GM23338 (cell line): ENCODE measurements at regions not wholly inside any gene's neighbourhood (a gene's known extent, or its start where the extent isn't known, plus 50 kb on each side); places are given as distances from the start of the nearest gene placed in this dataset.
"Not testable (repeated sequence)": the region's sequence is repeated elsewhere in the genome, so short reads cannot be mapped to it uniquely, and the experiment has no call there.

Experiments
- ATAC-seq: fragments of 200-7000 bp; cut with Tn5 transposase; 3 replicates; pipeline ENCODE4 v1.9.1; 2020
- DNase-seq: peaks from one replicate; pipeline ENCODE4 v3.0.0-alpha.2; 2015; ENCODE audit warnings: low spot score
- H2AFZ ChIP-seq: fragments of 200-600 bp; sonication (generic); 2 replicates; pipeline ENCODE4 v1.8.0; 2016; ENCODE audit warnings: antibody characterized with exemption, mild to moderate bottlenecking, moderate library complexity
- H3F3A ChIP-seq: fragments of 200-600 bp; sonication (generic); replicated peaks from 2 replicates; pipeline ENCODE4 v1.8.0; 2017; ENCODE audit warnings: antibody characterized with exemption, mixed run types, low read depth
- H3K27ac ChIP-seq: fragments of 200-600 bp; sonication (generic); 2 replicates; pipeline ENCODE4 v1.6.1; 2016; ENCODE audit warnings: low read depth
- H3K27me3 ChIP-seq: fragments of 200-600 bp; sonication (generic); 2 replicates; pipeline ENCODE4 v1.8.0; 2016; ENCODE audit warnings: mild to moderate bottlenecking, mixed run types, moderate library complexity; ENCODE audit not compliant: insufficient read depth
- H3K36me3 ChIP-seq: fragments of 200-600 bp; sonication (generic); 2 replicates; pipeline ENCODE4 v1.8.0; 2016; ENCODE audit warnings: mild to moderate bottlenecking; ENCODE audit not compliant: insufficient read depth
- H3K4me1 ChIP-seq: fragments of 200-600 bp; sonication (generic); 2 replicates; pipeline ENCODE4 v1.8.0; 2016; ENCODE audit warnings: mild to moderate bottlenecking, moderate library complexity; ENCODE audit not compliant: insufficient read depth
- H3K4me2 ChIP-seq: fragments of 200-600 bp; sonication (generic); 2 replicates; pipeline ENCODE4 v1.7.1; 2017; ENCODE audit warnings: mixed run types
- H3K4me3 ChIP-seq: fragments of 200-600 bp; sonication (generic); 2 replicates; pipeline ENCODE4 v1.6.1; 2016; ENCODE audit warnings: mixed run types
- H3K79me2 ChIP-seq: fragments of 200-600 bp; sonication (generic); replicated peaks from 2 replicates; pipeline ENCODE4 v1.8.0; 2017; ENCODE audit warnings: mild to moderate bottlenecking; ENCODE audit not compliant: insufficient read depth
- H3K9me2 ChIP-seq: fragments of 200-600 bp; sonication (generic); 2 replicates; pipeline ENCODE4 v1.8.0; 2017; ENCODE audit not compliant: insufficient read depth
- H4K20me1 ChIP-seq: fragments of 200-600 bp; sonication (generic); replicated peaks from 2 replicates; pipeline ENCODE4 v1.8.0; 2017; ENCODE audit warnings: mild to moderate bottlenecking; ENCODE audit not compliant: insufficient read depth
- H3K27ac Mint-ChIP-seq: 2 replicates; pipeline ENCODE4 v1.8.0; 2020; ENCODE audit warnings: inconsistent platforms, mild to moderate bottlenecking, moderate library complexity, mixed read lengths
- H3K27me3 Mint-ChIP-seq: 3 replicates; pipeline ENCODE4 v1.8.0; 2022; ENCODE audit warnings: low read depth, mild to moderate bottlenecking, moderate library complexity, mixed read lengths, inconsistent platforms; ENCODE audit not compliant: insufficient read depth, poor library complexity
- H3K36me3 Mint-ChIP-seq: 3 replicates; pipeline ENCODE4 v1.8.0; 2021; ENCODE audit warnings: low read depth, mild to moderate bottlenecking, inconsistent platforms, moderate library complexity, mixed read lengths
- H3K4me1 Mint-ChIP-seq: 3 replicates; pipeline ENCODE4 v1.8.0; 2020; ENCODE audit warnings: mild to moderate bottlenecking, inconsistent platforms, mixed read lengths
- H3K4me3 Mint-ChIP-seq: 3 replicates; pipeline ENCODE4 v1.8.0; 2021; ENCODE audit warnings: moderate library complexity, mild to moderate bottlenecking, inconsistent platforms, mixed read lengths
- H3K9me3 Mint-ChIP-seq: 3 replicates; pipeline ENCODE4 v1.8.0; 2020; ENCODE audit warnings: moderate library complexity, mild to moderate bottlenecking, inconsistent platforms, mixed read lengths
- CREB1 ChIP-seq: fragments of 250-450 bp; sonication (Bioruptor Pico); IDR thresholded peaks from 2 replicates; pipeline ENCODE4 v1.5.0; 2020; ENCODE audit warnings: low read depth, mild to moderate bottlenecking, moderate library complexity
- ETS1 ChIP-seq: IDR thresholded peaks from 2 replicates; pipeline ENCODE4 v1.6.1; 2016; ENCODE audit warnings: antibody characterized with exemption
- EZH2phosphoT487 ChIP-seq: fragments of 200-600 bp; sonication (generic); IDR thresholded peaks from one replicate; pipeline ENCODE4 v1.8.1; 2018; ENCODE audit warnings: antibody characterized with exemption; ENCODE audit not compliant: unreplicated experiment
- JUNB ChIP-seq: IDR thresholded peaks from one replicate; pipeline ENCODE4 v1.6.1; 2016; ENCODE audit warnings: antibody characterized with exemption; ENCODE audit not compliant: unreplicated experiment
- NANOG ChIP-seq: IDR thresholded peaks from 2 replicates; pipeline ENCODE4 v1.6.1; 2016; ENCODE audit warnings: antibody characterized with exemption, borderline replicate concordance
- POLR2AphosphoS5 ChIP-seq: IDR thresholded peaks from 2 replicates; pipeline ENCODE4 v1.6.1; 2016; ENCODE audit warnings: antibody characterized with exemption, low read depth
- REST ChIP-seq: IDR thresholded peaks from one replicate; pipeline ENCODE4 v1.6.1; 2018; ENCODE audit warnings: antibody characterized with exemption; ENCODE audit not compliant: unreplicated experiment
- STAT1 ChIP-seq: IDR thresholded peaks from one replicate; pipeline ENCODE4 v1.6.1; 2016; ENCODE audit warnings: antibody characterized with exemption; ENCODE audit not compliant: unreplicated experiment
- ZNF114 ChIP-seq: fragments of 250-450 bp; sonication (Bioruptor Pico); IDR thresholded peaks from 2 replicates; pipeline ENCODE4 v1.5.0; 2020; ENCODE audit warnings: mild to moderate bottlenecking, moderate library complexity
- ZNF462 ChIP-seq: fragments of 250-450 bp; sonication (Bioruptor Pico); IDR thresholded peaks from 2 replicates; pipeline ENCODE4 v1.5.0; 2020; ENCODE audit warnings: mild to moderate bottlenecking, moderate library complexity
- TF ChIP-seq, protein P1 (sequence below), 2 experiments: fragments of 200-600 bp in 1 of 2; sonication (generic) in 1 of 2; conservative IDR thresholded peaks; 2 replicates each; pipeline versions ENCODE4 v1.5.1 to v1.6.1; 2016 to 2017; ENCODE audit warnings: antibody characterized with exemption in 2 of 2, low read depth in 2 of 2, mild to moderate bottlenecking in 2 of 2, moderate library complexity in 1 of 2

GRCh38 chr10:10727411-10727810, 290.3 kb upstream of the CELF2 start:
- H3K9me2 ChIP-seq, H4K20me1 ChIP-seq, H3F3A ChIP-seq, ATAC-seq, H3K9me3 Mint-ChIP-seq, H3K27me3 Mint-ChIP-seq, H3K4me2 ChIP-seq, H3K4me1 ChIP-seq, DNase-seq, H3K36me3 Mint-ChIP-seq, H3K27ac ChIP-seq, H3K27ac Mint-ChIP-seq, H3K4me3 ChIP-seq, H3K4me1 Mint-ChIP-seq, H3K36me3 ChIP-seq, H2AFZ ChIP-seq, H3K79me2 ChIP-seq, H3K4me3 Mint-ChIP-seq, H3K27me3 ChIP-seq: not testable (repeated sequence)

DNA sequence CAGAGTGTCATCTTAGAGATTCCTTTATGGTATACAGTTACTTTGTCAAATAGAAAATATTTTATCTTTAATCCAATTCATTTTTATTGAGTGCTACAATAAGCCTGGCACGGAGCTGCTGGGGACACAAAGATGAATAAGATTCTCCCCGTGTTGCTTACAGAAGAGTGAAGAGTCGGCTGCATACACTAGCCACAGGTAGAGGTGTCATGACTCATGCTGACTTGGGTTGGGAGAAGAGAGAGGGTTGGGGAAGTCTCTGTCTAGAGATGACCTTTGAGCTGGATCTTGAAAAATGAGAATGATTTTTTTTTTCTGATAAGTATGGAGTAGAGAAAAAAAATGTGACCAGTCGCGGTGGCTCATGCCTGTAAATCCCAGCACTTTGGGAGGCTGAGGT, 289.9 kb upstream of the CELF2 start:
- ATAC-seq, result no peak
- H3K4me1 Mint-ChIP-seq, result no peaks in the 10 kb centered on the region
- TF ChIP-seq ETS1 (no peak), NANOG (no peak), JUNB (no peak), REST (no peak), STAT1 (no peak), CREB1 (CRISPR knock-in tag) (no peak), EZH2phosphoT487 (no peak), ZNF462 (CRISPR knock-in tag) (no peak), ZNF114 (CRISPR knock-in tag) (no peak), POLR2AphosphoS5 (no peak)
- TF ChIP-seq, protein P1, sequence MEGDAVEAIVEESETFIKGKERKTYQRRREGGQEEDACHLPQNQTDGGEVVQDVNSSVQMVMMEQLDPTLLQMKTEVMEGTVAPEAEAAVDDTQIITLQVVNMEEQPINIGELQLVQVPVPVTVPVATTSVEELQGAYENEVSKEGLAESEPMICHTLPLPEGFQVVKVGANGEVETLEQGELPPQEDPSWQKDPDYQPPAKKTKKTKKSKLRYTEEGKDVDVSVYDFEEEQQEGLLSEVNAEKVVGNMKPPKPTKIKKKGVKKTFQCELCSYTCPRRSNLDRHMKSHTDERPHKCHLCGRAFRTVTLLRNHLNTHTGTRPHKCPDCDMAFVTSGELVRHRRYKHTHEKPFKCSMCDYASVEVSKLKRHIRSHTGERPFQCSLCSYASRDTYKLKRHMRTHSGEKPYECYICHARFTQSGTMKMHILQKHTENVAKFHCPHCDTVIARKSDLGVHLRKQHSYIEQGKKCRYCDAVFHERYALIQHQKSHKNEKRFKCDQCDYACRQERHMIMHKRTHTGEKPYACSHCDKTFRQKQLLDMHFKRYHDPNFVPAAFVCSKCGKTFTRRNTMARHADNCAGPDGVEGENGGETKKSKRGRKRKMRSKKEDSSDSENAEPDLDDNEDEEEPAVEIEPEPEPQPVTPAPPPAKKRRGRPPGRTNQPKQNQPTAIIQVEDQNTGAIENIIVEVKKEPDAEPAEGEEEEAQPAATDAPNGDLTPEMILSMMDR (conservative IDR thresholded peaks at IDR 0.05; ENCODE audit: low read depth in 2 of 2), result no peak

More for the DNA sequence above, 289.9 kb upstream of the CELF2 start:
- no peak overlapping the region for H2AFZ ChIP-seq
- no peaks in the 10 kb centered on the region for H3K27me3 Mint-ChIP-seq
- H3K9me3 Mint-ChIP-seq, result no peaks in the 10 kb centered on the region
- no peaks in the 10 kb centered on the region for H3F3A ChIP-seq
- H3K9me2 ChIP-seq, result peaks cover 4% of the 10 kb centered on the region; the same call in 1 of the 2 replicates
- H3K27ac ChIP-seq, result no peak overlapping the region
- H3K79me2 ChIP-seq, result no peaks in the 10 kb centered on the region
- no peak overlapping the region for H3K4me3 ChIP-seq
- H3K36me3 ChIP-seq, result no peaks in the 10 kb centered on the region
- no peaks in the 10 kb centered on the region for H4K20me1 ChIP-seq
- H3K36me3 Mint-ChIP-seq, result no peaks in the 10 kb centered on the region
- H3K4me3 Mint-ChIP-seq, result no peak overlapping the region
- no peak overlapping the region for H3K27ac Mint-ChIP-seq
- H3K4me2 ChIP-seq, result no peak overlapping the region
- no peaks in the 10 kb centered on the region for H3K4me1 ChIP-seq
- H3K27me3 ChIP-seq, result no peaks in the 10 kb centered on the region
- DNase-seq, result no peak
